Esophagus muscularis mucosa (tissue), 4 donors: ENCODE measurements at regions not wholly inside any gene's neighbourhood (a gene's known extent, or its start where the extent isn't known, plus 50 kb on each side); places are given as distances from the start of the nearest gene placed in this dataset.

Experiments used
- DNase-seq: peaks from one replicate; pipeline ENCODE4 v3.0.0-alpha.2; 2017; ENCODE audit errors: extremely low spot score
- H3K27ac ChIP-seq, 4 donors: fragments of 200-600 bp; sonication (generic); replicated peaks in 1 of 4; 1 replicate in 3 of 4; 2 replicates in 1 of 4; pipeline ENCODE4 v1.5.1; 2016 to 2019; ENCODE audit warnings: mild to moderate bottlenecking in 1 of 4
- H3K27me3 ChIP-seq, 4 donors: fragments of 200-600 bp; sonication (generic); one replicate each; pipeline versions ENCODE4 v1.5.1 to v1.6.0; 2016 to 2019
- H3K36me3 ChIP-seq, 4 donors: fragments of 200-600 bp; sonication (generic); one replicate each; pipeline ENCODE4 v1.5.1; 2016 to 2019
- H3K4me1 ChIP-seq, 4 donors: fragments of 200-600 bp; sonication (generic); one replicate each; pipeline ENCODE4 v1.5.1; 2016 to 2019
- H3K4me3 ChIP-seq, 4 donors: fragments of 200-600 bp; sonication (generic); 1 replicate in 2 of 4; 2 replicates in 2 of 4; pipeline ENCODE4 v1.5.1; 2016 to 2019; ENCODE audit warnings: mild to moderate bottlenecking in 4 of 4, moderate library complexity in 1 of 4
- H3K9me3 ChIP-seq, 4 donors: fragments of 200-600 bp; sonication (generic); 1 replicate in 3 of 4; 2 replicates in 1 of 4; pipeline ENCODE4 v1.5.1; 2016 to 2019
- CTCF ChIP-seq, 3 experiments: fragments of 200-600 bp in 2 of 3; fragments of 450-650 bp in 1 of 3; sonication (generic) in 2 of 3; IDR thresholded peaks; one replicate each; pipeline ENCODE4 v1.5.1; 2017 to 2019; ENCODE audit warnings: antibody characterized with exemption in 3 of 3, mild to moderate bottlenecking in 2 of 3, moderate library complexity in 1 of 3
- EP300 ChIP-seq: sonication (generic); formaldehyde crosslinking; IDR thresholded peaks from one replicate; pipeline ENCODE4 v1.6.1; 2017; ENCODE audit warnings: antibody characterized with exemption
- POLR2A ChIP-seq: fragments of 450-650 bp; IDR thresholded peaks from one replicate; pipeline ENCODE4 v1.6.1; 2017; ENCODE audit warnings: antibody characterized with exemption, moderate library complexity, mild to moderate bottlenecking, low read depth
- POLR2AphosphoS5 ChIP-seq, 2 donors: sonication (generic); formaldehyde crosslinking; IDR thresholded peaks; one replicate each; pipeline ENCODE4 v1.6.1; 2017; ENCODE audit warnings: antibody characterized with exemption in 2 of 2
- WGBS: methylation state at CpG from one replicate; pipeline ENCODE4 v1.1.5; 2018; 5-methylcytosine and 5-hydroxymethylcytosine counted together
- intact Hi-C: fragments of 100-400 bp; cut with DNase I; formaldehyde crosslinking; loops from one replicate; pipeline ENCODE4 v1.15.1; 2023

GRCh38 chr16:88317613-88317965 lies 65.2 kb upstream of the ZNF469 start:
- WGBS = 76% methylated on average over 11 of the region's 11 CpGs
- Histone ChIP-seq H3K36me3 (no peaks in the 10 kb centered on the region), H3K27ac (no peak overlapping the region), H3K9me3 (no peaks in the 10 kb centered on the region), H3K4me1 (peaks cover 5 to 16% (median 10%) of the 10 kb centered on the region in 4 donors), H3K27me3 (peaks cover 0 to 8% (median 0%) of the 10 kb centered on the region in 4 donors), H3K4me3 (no peak overlapping the region)
- DNase-seq = no peak
- intact Hi-C loops = no loop called here
- TF ChIP-seq EP300 (no peak), POLR2A (no peak), POLR2AphosphoS5 (IDR thresholded peaks at IDR 0.05) (no peak), CTCF (IDR thresholded peaks at IDR 0.05) (no peak)

- Histone ChIP-seq H3K27ac (no peak overlapping the region), H3K27me3 (peaks cover 0 to 8% (median 0%) of the 10 kb centered on the region in 4 donors), H3K9me3 (no peaks in the 10 kb centered on the region), H3K4me1 (peaks cover 5 to 16% (median 10%) of the 10 kb centered on the region in 4 donors), H3K36me3 (no peaks in the 10 kb centered on the region), H3K4me3 (no peak overlapping the region)
- intact Hi-C loops = no loop called here
- 89% methylated on average over 12 of the region's 14 CpGs for WGBS
- DNase-seq = no peak
- TF ChIP-seq POLR2A (no peak), EP300 (no peak), POLR2AphosphoS5 (IDR thresholded peaks at IDR 0.05) (no peak), CTCF (IDR thresholded peaks at IDR 0.05) (no peak)
Observed at GRCh38 chr16:88318051-88318450, 64.7 kb upstream of the ZNF469 start.

GRCh38 chr16:88318521-88318920 lies 64.2 kb upstream of the ZNF469 start:
- Histone ChIP-seq H3K27ac (no peak overlapping the region), H3K36me3 (no peaks in the 10 kb centered on the region), H3K4me1 (peaks cover 5 to 16% (median 10%) of the 10 kb centered on the region in 4 donors), H3K4me3 (no peak overlapping the region), H3K9me3 (no peaks in the 10 kb centered on the region), H3K27me3 (peaks cover 0 to 8% (median 0%) of the 10 kb centered on the region in 4 donors)
- 58% methylated on average over 12 of the region's 14 CpGs for WGBS
- no peak for DNase-seq
- intact Hi-C loops = no loop called here
- TF ChIP-seq EP300 (no peak), CTCF (IDR thresholded peaks at IDR 0.05) (no peak)

- H3K9me3 ChIP-seq = no peaks in the 10 kb centered on the region
- no peak for DNase-seq
- no peak for TF ChIP-seq EP300
- TF ChIP-seq POLR2A = no peak
- no peak for TF ChIP-seq CTCF (IDR thresholded peaks at IDR 0.05)
- TF ChIP-seq POLR2AphosphoS5 (IDR thresholded peaks at IDR 0.05) = no peak
- no peak overlapping the region for H3K4me3 ChIP-seq
- H3K27me3 ChIP-seq = peaks cover 0 to 8% (median 0%) of the 10 kb centered on the region in 4 donors
- no peak overlapping the region for H3K27ac ChIP-seq
- H3K4me1 ChIP-seq = peaks cover 5 to 16% (median 10%) of the 10 kb centered on the region in 4 donors
- 92% methylated on average over 17 of the region's 23 CpGs for WGBS
- no peaks in the 10 kb centered on the region for H3K36me3 ChIP-seq
- intact Hi-C loops = no loop called here
Observed at GRCh38 chr16:88319116-88319965, 63.4 kb upstream of the ZNF469 start.
